Stimulated activated CD4-positive, alpha-beta T cell treated with anti-CD3 and anti-CD28 coated beads, Interleukin-2, amount 100 ng/mL, for 24 hours (primary cell): ENCODE measurements at regions not wholly inside any gene's neighbourhood (a gene's known extent, or its start where the extent isn't known, plus 50 kb on each side); places are given as distances from the start of the nearest gene placed in this dataset.

Source experiments
- DNase-seq, 2 donors: peaks; one replicate each; pipeline ENCODE4 v3.0.0-alpha.2; 2020

DNA sequence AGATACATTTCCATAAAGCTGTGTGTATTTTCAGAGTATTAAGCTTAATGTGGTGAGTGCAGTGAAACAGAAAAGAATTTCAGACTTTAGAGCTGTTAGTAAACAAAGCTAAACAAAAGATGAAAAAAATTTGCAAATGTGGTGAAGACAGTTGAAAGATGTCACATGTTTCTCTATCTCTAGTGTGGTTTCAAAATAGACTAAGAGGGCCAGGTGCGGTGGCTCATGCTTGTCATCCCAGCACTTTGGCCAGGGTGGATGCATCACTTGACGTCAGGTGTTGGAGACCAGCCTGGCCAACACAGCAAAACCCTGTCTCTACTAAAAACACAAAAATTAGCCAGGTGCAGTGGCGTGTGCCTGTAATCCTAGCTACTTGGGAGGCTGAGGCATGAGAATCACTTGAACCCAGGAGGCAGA lies 466.0 kb upstream of the NR2F2 start:
- no peak for DNase-seq

DNA sequence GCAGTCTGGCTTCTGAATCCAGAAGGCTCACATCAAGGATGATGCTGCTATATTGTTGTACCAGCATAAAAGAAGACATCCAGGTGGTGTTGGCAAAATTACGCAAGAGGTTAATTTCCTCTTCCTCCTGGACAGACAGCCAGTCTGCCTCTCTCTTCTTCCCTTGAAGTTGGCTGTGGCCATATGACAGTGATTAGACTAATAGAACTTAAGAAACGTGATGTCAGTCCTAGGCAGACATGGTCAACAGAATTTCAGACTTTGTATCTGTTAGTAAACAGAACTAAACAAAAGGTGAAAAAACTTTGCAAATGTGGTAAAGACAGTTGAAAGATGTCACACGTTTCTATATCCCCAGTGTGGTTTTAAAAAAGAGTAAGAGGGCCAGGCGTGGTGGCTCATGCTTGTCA lies 465.2 kb upstream of the NR2F2 start:
- DNase-seq = no peak

DNA sequence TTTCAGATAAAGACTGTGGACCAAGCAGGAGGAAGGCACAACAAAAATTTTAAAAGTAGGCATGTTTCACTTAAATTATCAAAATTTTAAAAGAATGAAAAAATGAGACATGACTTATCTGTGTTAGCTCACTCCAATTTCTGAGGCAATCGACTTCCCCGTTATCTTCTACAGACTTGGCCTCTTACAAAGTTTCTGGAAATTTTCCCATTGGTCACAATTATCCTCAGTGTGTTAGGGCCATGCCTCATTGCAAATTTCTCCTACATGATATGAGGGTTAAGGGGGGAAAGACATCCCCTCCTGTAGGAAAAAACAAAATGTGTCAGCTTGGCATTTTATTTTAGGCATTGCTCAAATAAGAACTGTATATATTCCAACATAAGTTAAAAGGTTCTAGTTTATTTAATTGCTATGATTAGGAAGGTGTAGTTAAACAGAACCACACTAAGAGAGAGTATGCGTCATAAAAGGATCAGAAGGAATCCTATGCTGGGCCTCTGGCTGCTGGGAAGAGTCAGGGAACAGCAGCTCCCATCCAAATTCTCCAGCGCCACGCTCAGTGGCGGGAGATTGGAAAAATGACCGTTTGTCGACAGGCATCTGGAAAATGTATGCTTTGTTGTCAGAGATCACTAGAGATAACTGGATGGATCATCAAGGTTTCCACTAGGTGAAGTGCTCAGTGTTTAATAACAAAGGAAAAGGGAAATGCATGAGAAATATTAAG lies 463.6 kb upstream of the NR2F2 start:
- DNase-seq = no peak

DNA sequence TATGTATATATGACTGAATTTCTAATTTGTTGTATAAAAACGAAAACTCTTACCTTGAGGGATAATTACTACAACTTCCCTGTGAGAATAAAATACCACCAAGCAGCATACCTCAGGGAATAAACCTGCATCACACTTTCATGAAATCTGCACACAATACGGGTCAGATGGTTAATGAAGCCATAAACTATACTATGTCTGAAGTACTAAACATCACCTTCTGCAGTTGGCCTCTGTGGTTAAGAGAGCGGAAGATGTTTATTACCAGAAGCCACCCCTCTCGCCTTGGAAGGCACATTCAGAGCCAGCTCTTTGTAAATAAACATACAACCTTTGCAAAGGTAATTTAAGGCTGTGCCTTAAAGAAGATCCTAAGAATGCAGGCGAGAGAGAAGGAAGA lies 462.1 kb upstream of the NR2F2 start:
- no peak for DNase-seq

DNA sequence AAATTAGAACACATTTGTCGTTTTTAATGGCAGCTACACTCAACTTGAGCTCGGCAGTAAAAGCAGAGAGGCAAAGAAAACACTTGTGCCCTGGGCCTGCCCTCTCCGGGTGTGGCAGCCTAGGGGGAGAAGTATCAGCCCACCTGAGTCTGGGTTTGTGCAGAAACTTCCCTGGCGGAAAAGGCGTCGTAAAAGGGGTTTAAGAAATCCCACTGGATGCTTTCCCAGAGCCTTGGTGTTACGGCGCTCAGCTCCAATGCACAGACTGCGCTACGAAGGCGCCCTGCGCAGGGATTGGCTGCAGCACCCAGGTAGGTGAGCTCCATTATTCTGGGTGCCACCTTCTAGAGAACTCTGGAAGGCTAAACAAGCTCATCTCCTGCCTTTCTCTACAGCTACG lies 461.5 kb upstream of the NR2F2 start:
- DNase-seq = no peak

DNA sequence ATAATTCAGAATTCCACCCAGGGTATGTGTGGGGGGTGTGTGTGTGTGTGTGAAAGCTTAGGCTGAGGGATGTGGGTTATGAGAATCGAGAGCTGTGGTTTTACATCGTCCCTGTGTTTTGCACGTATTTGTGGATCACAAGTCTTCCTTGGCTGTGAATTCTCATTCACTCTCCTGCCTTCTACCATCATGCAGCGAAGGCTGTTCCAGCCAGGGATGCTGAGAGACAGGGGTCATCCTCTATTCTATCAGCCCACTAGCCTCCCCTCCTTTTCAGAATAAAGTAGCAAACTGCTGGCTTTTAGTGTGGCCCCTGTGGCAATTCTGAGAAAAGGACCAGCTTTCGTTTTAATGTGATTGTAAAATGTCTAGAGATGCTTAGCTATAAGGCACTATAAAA lies 460.6 kb upstream of the NR2F2 start:
- no peak for DNase-seq

DNA sequence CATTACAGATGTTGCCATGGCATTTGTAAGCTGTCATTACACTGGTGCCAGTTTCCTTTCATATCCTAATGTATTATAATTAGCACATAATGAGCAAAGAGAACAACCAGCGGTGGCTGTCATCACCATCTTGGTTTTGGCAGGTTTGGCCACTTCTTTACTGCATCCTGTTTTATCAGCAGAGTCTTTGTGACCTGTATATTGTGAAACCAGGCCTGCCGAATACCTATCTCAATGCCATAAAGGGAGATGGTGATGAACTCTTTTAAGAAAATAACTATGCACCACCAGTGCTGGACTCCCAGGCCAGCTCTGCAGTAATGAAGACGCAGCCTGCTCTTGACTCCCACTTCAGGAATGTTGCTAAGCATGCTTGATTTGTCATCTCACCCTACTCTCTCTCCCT lies 458.1 kb upstream of the NR2F2 start:
- DNase-seq = no peak

DNA sequence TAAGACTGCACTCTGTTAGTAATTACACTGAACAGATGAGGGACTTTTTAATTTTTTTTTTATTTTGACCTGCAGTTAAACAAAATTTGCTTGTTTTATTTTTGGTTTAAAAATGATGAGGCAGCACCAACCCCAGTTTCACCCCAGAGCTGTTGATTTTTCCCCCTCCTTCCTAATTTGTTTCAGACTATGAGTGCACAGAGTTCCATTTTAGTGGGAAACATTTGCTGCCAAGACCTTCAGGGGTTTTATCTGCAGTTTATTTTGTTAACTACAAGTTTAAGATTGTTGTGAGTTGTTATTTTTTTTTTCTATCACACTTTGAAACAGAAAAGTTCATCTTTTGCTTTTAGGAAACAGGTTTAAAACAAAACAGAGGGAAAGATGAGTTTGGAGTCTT lies 455.9 kb upstream of the NR2F2 start:
- DNase-seq = no peak

DNA sequence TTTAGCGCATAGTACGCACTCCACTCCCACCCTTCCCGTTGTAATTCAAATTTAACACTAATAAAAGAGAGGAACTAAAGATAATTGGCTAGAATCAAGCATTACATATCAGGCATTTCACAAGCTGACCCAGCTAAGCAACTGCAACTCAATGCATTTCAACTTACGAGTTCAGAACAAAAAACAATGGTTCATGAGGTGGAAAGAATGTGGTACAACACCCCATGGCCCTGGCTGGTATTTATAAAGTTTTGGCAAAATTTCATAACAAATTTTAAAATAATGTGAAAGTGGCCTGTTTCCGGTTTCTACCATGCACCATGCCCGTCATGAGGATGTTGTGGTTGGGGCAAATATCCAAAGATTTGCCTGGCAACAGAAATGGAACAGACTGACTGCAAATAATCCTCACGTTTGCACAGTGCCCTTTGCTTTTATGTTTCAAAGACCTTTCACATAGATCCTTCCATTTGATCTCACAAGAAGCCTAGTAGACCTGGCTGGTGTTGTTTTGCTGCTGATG lies 455.3 kb upstream of the NR2F2 start:
- no peak for DNase-seq

DNA sequence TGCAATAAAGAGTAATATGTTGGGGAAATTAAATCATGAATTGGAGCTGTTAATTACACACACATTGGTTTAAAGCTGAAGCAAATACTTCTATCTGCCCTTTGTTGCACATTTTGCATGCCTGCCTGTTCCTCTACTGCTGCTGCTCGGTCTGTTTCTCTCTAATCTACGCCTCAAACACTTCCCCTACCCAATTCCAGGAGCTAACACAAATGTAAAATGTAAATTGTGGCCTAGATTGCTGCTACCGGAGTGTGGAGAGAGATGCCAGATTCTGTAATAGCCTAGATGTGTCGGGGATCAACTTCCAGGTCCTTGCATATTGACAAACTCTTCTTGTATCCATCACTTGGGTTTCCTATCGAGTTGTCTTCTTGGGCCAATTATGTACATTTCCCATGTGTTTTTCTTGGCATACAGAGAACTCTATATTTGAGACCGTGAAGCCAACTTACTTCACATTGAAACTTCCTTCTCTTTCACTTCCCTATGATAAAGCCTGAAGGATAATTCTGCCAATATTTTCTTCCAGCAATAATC lies 450.4 kb upstream of the NR2F2 start:
- no peak for DNase-seq

DNA sequence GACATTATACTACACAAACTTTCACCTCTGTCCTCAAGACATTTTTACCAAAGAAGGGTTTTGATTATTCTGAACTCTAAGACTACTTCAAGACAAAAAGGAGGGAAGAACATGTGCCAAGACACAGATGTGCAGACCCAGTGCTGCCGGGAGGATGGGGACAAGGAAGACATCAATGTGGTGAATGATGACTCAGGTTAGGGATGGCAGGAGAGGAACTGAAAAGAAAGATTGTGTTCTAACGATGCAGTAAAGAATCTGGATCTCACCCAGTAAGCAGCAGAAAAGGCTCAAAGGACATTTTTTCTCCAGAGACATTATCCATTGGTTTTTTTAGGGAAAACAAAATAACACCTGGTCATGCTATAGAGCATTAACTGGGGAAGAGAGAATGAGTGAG lies 449.9 kb upstream of the NR2F2 start:
- DNase-seq = no peak

DNA sequence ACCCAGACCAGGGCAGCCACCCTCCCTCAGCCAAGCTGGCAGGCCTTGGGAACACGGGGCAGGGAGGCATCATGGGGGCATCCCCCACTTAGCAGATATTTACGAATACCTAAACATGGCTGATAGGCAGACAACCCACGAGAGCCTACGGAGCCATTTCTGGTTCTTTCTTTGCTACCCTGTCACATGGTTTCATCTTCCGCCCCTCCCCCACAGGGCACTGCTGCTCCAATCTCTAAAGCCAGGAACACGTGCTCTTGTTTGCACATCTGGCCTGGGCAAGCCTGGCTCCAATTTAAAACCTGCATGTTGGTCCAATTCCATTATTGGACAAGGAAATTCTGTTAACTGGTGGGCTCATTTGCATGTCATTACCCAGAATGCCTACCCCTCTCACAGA lies 447.4 kb upstream of the NR2F2 start:
- no peak for DNase-seq

DNA sequence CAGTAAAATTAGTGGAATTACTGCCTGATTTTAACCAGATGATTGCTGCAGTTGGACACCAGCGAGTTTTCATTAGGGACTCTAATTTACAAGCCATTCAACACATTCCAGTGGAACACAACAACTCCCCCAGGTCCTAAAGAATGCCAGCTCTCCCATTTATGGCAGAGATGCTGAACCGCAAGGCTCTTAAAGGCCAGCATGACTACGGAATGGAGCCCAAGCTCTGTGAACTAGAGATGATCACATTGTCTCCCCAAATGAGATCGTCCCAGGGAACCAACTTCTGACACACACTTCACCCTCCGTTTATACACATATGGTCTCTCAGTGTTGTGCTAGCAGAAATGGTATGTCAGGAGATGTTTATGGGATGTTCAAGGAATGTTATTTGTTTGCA lies 446.2 kb upstream of the NR2F2 start:
- DNase-seq = no peak

DNA sequence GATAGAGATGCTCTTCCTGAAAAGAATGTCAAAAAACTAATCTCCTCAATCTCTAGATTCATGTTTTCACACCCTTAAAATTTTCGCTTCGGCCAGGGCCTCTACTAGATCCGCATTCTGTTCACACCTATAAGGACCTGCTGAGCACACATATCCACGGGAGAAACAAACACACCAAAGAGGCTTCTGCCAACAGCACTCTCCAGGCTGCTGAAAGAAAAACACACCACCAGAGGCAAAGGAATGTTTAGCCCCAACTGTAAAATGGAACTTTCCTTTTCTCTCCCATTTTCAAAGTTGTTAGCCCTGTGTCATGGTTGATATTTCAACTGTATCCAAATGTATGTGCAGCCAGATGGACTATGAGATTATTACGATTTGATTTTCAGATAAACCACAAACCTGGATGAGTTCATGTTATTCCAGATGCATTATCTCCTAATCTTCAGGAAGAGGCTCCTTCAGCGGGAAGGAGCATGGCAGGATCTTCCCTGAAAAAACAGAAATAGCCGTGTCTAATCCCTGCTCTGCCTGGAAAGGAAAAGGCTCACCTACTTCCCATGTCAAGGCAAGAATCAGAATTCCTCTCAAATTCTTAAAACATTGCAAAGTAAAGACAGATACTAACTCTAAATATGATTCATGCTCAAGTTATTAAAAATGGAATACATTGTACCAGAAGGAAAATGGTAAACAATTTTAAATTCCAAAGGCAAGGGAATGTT lies 442.7 kb upstream of the NR2F2 start:
- no peak for DNase-seq

DNA sequence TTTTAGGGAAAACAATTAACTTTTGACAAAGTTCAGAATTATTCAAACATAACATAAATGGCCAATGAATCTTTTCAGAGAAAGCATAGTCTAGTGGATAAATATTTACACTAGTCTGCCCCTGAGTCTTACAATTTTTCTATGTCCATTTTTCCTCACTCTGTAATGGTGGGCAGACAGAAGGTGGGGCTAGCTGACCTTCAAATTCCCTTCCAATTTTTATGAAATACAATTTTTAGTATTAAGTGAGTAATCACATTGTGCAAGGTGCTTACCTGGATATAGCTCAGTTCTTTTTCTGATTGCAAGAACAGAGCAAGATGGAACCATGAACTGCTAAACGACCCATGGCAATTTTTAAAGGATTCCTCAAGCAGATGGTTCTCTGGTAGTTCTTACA lies 441.7 kb upstream of the NR2F2 start:
- no peak for DNase-seq

DNA sequence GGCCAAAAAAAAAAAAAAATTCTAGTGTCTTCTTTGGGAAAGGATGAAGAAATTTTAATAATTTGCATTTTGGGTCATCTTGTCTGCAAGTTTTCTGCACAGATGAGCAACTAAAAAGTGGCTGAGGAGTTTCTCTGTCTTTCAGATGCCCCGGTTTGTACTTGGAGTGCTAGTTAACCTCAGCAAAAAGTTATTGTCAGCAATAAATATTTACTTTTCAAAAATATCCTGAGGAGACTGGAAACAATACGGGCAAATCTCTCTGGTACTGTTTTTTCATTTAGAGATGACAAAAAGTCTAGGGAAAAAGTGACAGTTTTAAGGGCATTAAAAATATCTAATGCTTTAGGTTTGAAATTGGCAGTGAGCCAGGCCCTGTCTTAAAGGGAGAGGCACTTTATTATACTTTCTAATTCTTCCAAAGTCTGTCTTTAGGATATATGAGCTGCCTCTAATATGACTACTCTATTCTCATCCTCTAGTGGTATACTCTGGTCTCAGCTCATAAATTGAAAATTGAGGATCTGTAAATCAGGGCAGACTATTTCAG lies 436.0 kb upstream of the NR2F2 start:
- no peak for DNase-seq

DNA sequence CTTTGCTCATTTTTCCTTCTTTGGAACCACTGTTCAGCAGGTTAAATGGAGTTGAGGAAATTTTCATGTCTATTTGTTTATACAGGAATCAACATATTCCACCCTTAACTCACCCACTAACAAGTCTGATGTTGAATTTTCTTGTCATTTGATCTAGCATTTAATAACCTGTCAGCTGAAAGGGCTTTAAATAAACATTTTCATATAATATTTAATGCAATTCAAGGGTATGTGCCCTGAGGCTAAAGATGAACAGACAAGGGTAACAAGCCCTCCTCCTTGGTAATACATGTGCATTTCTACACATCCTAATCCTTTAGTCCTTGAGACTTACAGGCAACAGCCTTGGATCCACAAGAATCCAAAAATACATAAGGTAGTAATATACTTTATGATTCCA lies 435.0 kb upstream of the NR2F2 start:
- no peak for DNase-seq

DNA sequence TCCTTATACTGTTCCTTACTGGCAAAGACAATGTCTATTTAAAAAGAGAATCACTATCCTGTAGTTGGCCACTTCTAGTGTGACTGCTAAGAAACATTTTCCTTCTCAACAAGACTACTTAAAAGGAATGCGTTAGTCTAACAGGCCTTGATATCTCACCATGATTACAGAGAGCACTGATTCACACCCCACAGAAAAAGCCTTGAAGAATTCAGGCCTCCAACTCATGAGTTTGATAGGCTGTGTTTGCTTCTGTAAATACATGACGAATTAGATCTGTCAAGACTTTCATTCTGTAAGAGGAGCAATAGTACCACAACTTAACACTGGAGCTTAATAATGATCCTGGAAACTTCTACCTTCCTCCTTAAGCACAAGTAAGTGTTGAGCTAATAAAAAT lies 432.8 kb upstream of the NR2F2 start:
- no peak for DNase-seq

DNA sequence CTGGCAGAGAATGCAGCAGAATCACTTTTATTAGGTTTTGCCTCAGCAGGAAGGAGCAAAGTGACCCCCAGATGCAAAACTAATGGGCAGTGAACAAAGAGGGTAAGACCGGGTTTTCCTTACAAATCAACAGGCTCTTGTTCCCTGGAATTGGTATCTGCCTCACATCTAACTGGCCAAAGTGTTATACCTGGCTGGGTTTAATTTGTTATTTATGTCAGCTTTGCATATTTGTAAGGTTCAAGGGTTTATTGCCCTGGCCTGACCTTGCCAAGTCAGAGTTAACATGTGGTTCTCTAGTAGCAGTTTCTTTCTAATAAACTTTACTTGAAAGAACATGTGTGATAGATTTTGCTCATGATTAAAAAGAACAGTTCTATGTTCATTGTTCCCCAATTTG lies 431.7 kb upstream of the NR2F2 start:
- DNase-seq = no peak

DNA sequence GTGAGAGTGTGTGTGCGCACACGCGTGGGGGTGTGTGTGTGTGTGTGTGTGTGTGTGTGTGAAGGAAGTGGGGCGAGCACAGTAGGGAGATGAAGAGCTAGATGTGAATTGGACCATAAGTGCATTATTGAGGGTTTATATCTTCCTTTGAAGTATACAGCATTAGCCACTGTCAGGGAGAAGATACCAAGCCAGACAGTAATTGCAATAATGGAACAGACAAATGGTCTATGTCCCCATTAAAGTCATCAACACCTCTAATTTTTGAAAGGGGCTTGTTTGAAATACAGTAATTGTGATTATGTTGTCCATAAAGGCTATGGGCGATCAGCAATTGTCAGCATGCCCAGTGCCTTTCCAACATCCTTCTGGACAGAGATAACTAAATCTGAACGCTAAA lies 429.2 kb upstream of the NR2F2 start:
- DNase-seq = no peak

DNA sequence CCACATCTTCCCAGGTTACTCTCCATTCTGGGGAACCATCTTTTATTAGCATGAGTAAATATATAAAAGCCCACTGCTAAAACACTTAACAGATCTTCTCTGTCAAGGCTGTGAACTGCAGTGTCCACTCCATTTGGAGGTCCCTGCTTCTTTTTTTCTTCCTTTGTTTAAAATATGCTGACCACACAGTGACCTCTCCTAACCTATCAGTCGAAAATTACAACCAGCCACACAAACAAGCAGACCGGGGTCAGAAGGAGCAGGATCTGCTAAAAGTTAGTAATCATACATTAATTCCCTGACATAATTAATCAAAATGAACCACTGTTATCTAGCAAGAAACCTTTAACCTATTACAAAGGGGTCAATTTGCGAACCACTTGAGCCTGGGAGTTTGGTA lies 427.9 kb upstream of the NR2F2 start:
- DNase-seq = no peak

DNA sequence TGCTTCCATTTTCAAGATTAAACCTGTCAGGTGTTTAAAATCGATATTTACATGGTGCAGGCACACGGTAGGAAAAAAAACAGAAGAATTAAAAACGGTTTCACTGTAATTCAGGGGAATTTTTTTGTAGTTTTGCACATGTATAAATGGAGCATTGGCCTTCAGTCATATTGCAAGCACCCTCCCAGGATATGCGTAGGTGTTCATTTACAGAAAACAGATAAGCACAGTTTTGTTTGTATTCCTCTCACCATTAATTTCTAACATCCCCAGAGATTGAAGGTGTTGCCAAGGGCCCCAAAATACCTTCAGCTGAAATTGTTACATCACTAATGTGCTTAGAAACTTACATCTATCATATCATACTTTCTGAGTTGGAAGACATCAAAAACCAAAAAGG lies 427.1 kb upstream of the NR2F2 start:
- DNase-seq = no peak

DNA sequence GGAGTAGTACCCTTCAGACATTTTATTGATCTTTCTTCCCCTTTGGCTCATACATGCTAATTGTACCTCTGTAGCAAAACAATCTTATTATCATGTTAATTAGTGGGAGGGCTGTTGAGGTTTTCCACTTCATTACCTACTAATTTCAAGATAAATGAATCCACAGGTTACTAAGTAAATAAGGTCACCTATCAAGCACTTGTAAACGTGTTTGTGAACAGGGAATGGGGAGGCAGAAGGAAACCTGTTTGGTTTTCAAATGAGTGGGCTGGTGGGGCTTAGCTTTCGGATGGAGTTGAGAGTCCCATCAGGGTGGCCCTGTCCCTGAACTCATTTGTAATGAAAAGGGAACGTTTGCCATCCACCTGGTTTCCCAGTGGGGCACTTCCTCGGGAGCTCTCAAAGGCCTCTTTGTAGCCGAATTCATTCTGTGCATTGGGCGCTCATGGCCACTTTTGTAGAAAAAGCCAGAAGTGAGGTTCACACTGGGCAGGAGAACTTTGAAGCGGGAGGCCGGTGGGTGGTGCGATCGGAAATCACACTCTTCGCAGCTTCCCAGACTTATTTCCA lies 419.8 kb upstream of the NR2F2 start:
- no peak for DNase-seq
